ENCODE measurements at regions not wholly inside any gene's neighbourhood (a gene's known extent, or its start where the extent isn't known, plus 50 kb on each side); places are given as distances from the start of the nearest gene placed in this dataset.
A peak's percentile ranks its signal among the peaks of the same experiment; 100 is the strongest.

- Histone ChIP-seq H3K27me3 (ENCODE audit: control insufficient read depth in 2 of 2, insufficient read depth in 2 of 2, low read length in 2 of 2) (no peaks in the 10 kb centered on the region), H3K9me3 (replicated peaks; ENCODE audit: control insufficient read depth, insufficient read depth, low read length) (no peaks in the 10 kb centered on the region), H3K9ac (replicated peaks; ENCODE audit: extremely low read depth, insufficient read depth, low read length) (no peak overlapping the region), H3K9me1 (replicated peaks; ENCODE audit: control insufficient read depth, extremely low read depth, insufficient read depth, low read length) (no peaks in the 10 kb centered on the region), H3K4me2 (ENCODE audit: insufficient read depth, low read length) (no peak overlapping the region), H3K27ac (ENCODE audit: insufficient read depth, low read depth, low read length) (no peak overlapping the region), H4K20me1 (replicated peaks; ENCODE audit: control insufficient read depth, extremely low read depth, insufficient read depth, low read length) (no peaks in the 10 kb centered on the region), H2AFZ (ENCODE audit: low read depth, low read length) (no peak overlapping the region), H3K4me3 (replicated peaks in 1 of 3; ENCODE audit: insufficient read depth in 1 of 3, low read depth in 1 of 3, low read length in 3 of 3) (no peak overlapping the region), H3K36me3 (ENCODE audit: control insufficient read depth in 2 of 2, extremely low read depth in 1 of 2, insufficient read depth in 2 of 2, low read length in 2 of 2) (no peaks in the 10 kb centered on the region), H3K79me2 (ENCODE audit: control insufficient read depth, insufficient read depth, low read length) (no peaks in the 10 kb centered on the region), H3K4me1 (ENCODE audit: control insufficient read depth, extremely low read depth, insufficient read depth, low read length) (peaks cover 2% of the 10 kb centered on the region)
- intact Hi-C loops (cut with micrococcal nuclease), result no loop called here
- TF ChIP-seq POLR2A (IDR thresholded peaks at IDR 0.05; ENCODE audit: low read depth, low read length) (no peak), CTCF (IDR thresholded peaks at IDR 0.05; ENCODE audit: extremely low read depth in 1 of 2, insufficient read depth in 1 of 2, low read depth in 1 of 2, low read length in 2 of 2) (no peak), JUN (IDR thresholded peaks at IDR 0.05; ENCODE audit: borderline replicate concordance, insufficient read depth, insufficient read length, low read depth) (no peak), POLR2AphosphoS5 (IDR thresholded peaks at IDR 0.05; ENCODE audit: insufficient read depth, low read depth, low read length) (no peak), MAX (IDR thresholded peaks at IDR 0.05; ENCODE audit: insufficient read depth, insufficient read length) (no peak), FOS (IDR thresholded peaks at IDR 0.05; ENCODE audit: borderline replicate concordance, insufficient read depth, low read length) (no peak), EZH2 (IDR thresholded peaks at IDR 0.05; ENCODE audit: borderline replicate concordance, low read depth, low read length, severe bottlenecking) (no peak), MYC (IDR thresholded peaks at IDR 0.05; ENCODE audit: low read depth, low read length) (no peak), GATA2 (IDR thresholded peaks at IDR 0.05; ENCODE audit: insufficient read depth, insufficient read length, low read depth, low read length) (no peak)
- peak; percentile 67 for FAIRE-seq
- dilution Hi-C loops (cut with MboI; ENCODE audit: extremely low pct_ligation_motif_present, low sequenced_read_pairs), result no loop called here
- ChIA-PET CTCF (no interaction called here), POLR2A (no interaction called here)
- no TSS peak for BruUV-seq (replicated peaks)
- peak; percentile 49 for DNase-seq (ENCODE audit: low read depth, low spot score)
These were observed 669.6 kb upstream of the NRSN1 start for GRCh38 chr6:23456396-23456795.
